Epidermal melanocyte (primary cell): ENCODE measurements at regions not wholly inside any gene's neighbourhood (a gene's known extent, or its start where the extent isn't known, plus 50 kb on each side); places are given as distances from the start of the nearest gene placed in this dataset.

ENCODE experiments used
- DNase-seq: peaks from one replicate; pipeline ENCODE4 v3.0.0; 2011; ENCODE audit warnings: low spot score; ENCODE audit not compliant: insufficient read length

DNA sequence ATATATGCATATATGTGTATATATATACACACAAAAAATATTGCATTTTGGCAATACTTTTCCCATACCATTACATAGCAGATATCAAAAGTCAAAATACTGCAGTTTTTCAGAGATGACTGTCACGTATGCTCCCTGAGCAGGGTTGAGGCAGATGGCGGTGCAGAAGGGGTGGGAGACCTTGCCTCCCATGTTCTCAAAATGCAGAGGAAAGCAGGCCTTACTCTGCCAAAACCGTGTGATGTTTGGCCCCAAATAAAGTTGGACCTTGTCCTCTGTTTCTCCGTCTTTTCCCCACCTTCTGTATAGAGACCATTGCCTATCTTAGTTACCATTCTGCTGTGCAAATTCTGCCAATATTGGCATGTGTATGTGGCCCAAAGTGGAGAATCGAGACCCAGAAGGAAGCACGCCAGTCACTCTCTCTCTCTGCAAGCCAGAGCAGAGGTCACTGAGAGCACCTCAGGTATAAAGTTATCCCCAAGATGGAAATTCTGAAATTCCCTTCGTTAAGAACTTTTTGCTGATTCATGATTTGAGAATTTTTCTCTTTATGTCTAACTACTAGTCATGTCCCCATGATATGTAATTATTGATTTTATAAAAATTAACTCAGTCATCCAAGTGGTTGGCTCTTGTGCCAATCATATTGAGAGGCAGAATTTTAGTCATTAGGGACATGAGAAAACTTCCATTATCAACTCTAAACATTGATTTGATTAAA, 898.8 kb downstream of the EPHA4 start:
- no peak for DNase-seq

DNA sequence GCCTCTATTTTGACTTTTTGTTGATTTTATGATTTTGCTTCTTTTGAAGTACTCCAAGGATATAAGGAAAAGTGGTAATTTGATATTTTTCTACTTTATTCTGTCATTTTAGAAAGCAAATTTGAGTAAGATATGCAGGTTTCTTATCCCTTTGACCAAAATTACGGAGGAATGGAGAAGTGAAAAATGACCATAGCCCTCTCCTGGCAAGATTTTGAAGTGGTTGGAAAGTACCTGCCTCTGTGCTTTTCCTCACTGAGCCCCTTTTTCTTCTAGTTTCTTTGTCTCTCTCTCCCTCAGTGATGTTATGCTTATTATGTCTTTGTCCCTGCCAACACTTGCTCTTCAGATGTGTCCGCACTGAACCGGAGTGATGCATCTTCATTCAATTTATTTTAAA, 898.1 kb downstream of the EPHA4 start:
- DNase-seq = no peak

GRCh38 chr2:220676695-220677094, 895.4 kb downstream of the EPHA4 start:
- DNase-seq = no peak

DNA sequence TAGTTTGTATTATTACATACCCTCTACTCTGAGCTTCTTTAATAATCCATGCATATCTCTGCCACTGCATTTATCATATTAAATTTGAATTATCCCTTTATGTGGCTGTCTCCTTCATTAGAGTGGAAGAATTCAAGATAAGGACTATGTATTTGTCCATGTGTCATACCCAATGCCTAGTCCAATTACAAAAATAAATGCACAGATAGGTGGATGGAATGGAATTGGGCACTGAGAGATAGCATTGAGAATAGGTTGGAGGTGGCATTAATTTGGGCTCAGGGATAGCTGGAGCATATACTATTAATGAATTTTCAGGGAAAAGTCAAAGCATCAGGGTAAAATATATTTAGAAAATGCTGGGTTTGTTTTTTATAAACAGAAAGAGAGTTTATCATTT, 893.2 kb downstream of the EPHA4 start:
- no peak for DNase-seq

- no peak for DNase-seq
Measured at GRCh38 chr2:220682616-220683015, 889.5 kb downstream of the EPHA4 start.

GRCh38 chr2:220684099-220684498, 888.0 kb downstream of the EPHA4 start:
- no peak for DNase-seq

GRCh38 chr2:220687231-220687843, 884.8 kb downstream of the EPHA4 start:
- DNase-seq = peak; percentile 49

DNA sequence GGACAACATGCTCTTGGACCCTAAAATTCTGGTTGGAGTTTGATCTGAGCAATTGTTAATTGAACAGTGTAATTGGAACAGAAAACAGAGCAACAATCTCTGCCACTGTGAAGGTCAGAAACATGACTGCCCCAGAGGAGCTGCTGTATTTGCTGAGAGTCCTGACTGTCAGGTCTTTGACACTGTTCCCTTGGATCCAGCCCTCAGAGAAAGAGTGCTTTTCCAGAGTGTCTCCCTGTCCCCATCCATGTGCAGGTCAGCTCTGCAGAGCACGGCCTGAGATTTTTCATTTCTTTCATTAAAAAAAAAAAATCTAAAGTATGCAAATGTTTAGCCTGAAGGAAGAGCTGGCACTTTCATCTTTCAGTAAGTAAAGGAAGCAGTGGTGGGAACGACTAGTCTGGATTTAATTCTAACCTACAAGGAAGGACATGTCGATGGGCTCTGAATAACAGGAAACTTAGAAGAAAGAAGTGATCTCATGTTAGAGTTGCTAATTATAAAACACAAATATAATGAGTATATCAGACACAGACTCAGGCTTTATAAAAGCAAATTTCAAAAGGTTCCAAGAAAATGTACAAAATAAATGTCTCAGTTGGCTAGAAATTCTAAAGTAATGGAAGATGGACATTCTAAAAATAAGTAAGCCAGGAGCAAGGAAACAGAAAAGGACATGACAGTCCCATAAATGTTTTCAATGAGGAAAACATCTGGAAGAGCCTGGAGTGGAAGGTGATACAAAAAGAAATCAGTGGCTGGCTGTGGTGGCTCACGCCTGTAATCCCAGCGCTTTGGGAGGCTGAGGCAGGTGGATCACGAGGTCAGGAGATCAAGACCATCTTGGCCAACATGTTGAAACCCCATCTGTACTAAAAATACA, 876.5 kb downstream of the EPHA4 start:
- no peak for DNase-seq

GRCh38 chr2:220696280-220696669, 875.8 kb downstream of the EPHA4 start:
- no peak for DNase-seq

DNA sequence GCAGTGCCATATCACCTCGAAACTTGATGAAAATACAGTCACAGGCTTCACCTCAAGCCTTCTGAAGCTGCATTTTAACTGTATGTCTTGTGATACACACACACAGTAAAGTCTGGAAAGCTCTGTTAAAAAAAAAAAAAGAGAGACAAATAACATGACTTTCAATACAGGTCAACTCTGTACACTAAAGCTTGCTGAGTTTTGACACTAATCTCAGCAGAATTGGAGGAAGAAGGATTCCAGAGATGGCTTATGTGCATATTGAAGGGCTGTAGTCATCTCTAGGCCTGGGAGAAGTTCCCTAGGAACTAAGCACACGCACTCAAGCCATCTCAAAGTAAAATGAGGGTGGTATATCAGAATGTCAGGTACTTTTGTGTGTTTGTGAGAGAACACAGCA, 875.1 kb downstream of the EPHA4 start:
- no peak for DNase-seq

DNA sequence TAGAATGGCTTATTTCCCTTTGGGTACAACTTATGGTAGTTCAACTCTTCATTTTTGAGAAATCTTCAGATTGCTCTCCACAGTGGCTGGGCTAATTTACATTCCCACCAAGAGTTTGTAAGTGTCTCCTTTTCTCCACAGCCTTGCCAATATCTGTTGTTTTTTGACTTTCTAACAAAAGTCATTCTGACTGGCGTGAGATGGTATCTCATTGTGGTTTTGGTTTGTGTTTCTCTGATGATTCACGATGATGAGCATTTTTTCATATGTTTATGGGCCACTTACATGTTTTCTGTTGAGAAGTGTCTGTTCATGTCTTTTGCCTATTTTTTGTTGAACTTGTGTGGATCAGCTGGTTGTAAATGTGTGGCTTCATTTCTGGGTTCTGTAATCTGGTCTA, 871.0 kb downstream of the EPHA4 start:
- DNase-seq = no peak

DNA sequence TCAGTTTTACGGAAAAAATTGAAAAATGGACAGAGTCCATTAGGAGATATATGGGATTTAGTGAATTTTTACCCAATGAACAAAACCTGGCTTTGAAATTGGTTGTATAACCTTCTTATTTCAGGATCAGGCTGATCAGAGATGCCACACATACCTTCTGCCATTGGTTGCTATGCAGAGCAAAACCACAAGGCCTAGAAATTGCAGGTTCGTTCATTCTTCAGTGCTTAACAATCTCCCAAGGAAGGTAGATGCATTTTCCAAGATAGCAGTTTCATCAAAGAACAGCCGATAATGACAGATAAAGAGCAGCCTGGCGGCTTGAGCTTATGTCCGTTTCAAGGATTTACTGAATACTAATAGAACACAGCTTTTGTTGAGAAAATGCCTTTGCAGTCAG, 868.8 kb downstream of the EPHA4 start:
- no peak for DNase-seq

DNA sequence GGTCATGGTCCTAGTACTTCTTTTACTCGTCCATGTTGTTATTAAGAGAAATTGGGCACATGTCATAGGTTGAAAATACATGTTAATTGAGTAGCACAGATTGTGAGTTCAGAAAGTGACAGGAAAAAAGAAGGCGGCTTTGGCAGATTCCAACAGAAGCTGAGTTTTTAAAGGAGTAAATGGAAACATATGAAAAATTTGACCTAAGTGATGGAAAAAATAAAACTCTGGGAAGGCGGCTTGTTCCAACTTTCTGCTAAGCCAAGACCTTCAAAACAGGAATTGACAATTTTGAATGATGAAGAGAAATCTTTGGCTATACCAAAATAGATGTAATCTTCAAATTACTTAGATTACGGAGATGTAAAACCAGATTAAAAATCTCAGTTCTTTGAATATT, 868.0 kb downstream of the EPHA4 start:
- no peak for DNase-seq

DNA sequence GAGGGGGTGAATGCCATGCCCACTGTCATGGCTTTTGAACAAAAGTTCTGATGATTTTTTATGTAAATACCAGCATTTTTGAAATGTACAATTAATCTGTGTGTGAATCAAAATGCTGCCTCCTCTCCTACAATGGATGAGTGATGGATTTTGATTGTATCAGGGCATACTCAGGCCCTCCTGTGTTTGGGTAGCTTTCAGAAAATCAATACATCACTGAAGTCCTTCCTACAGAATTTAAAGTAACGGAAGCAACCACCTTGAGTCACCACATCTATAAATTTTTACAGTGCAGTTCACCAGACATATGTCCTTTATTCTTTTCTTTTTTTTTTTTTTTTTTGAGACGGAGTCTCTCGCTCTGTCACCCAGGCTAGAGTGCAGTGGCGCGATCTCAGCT, 867.3 kb downstream of the EPHA4 start:
- no peak for DNase-seq

DNA sequence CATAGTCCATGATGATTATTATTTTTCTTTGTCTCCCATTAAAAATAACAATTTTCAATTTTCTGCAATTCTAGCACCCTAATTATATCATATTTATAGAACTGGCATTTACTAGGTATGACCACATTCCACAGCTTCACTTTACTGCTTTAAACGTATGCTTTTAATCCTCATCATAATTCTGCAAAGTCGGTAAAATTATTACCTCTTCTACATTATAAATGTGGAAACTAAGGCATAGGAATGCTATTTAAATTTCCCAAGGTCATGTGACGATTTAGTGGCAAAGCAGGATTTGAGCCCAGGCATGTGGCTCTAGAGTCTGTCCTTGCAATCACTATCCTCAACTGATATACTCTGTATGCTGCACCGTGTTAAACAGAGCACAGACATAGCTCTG, 866.4 kb downstream of the EPHA4 start:
- DNase-seq = no peak

DNA sequence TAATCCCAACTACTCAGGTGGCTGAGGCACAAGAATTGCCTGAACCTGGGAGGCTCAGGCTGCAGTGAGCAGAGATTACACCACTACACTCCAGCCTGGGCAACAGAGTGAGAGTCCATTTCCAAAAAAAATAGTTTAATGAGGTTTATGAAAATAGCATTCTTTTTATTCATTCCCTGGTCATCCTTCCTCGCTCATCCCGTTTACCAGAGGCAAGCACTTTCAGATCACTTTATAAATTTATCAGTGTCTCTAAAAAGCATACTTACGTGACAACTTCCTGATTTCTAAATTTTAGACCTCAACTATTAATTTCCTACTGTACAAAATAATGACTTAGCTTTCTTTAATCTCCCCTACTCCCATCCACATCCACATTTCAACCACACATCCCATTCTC, 864.8 kb downstream of the EPHA4 start:
- no peak for DNase-seq

GRCh38 chr2:220708366-220708765, 863.7 kb downstream of the EPHA4 start:
- DNase-seq = no peak

DNA sequence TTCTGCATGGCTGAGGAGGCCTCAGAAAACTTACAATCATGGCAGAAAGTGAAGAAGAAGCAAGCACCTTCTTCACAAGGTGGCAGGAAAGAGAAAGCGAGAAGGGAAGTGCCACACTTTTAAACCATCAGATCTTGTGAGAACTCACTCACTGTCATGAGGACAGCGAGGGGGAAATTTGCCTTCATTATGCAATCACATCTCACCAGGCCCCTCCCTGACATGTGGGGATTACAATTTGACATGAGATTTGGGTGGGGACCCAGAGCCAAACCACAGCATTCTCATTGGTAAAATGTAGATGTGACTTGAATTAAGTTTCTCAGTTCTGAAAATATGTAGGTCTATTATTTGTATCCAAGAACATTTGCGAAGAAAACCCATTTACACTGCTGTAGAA, 854.8 kb downstream of the EPHA4 start:
- DNase-seq = no peak

GRCh38 chr2:220736778-220737177, 835.3 kb downstream of the EPHA4 start:
- DNase-seq = no peak

DNA sequence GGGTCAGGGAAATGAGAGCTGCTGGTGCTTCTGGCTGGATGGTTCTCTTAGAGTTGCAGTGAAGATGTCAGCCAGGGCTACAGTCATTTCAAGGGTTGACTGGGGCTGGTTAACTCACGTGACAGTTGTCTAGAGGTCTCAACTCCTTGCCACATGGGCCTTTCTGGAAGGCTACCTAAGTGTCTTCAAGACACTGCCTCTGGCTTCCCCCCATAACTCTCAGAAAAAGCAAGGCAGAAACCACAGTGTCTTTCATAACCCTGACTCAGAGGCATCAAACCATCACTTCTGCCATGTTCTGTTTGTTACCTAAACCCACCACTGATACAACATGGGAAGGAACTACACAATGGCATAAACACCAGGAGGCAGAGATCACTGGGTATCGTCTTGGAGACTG, 828.9 kb downstream of the EPHA4 start:
- DNase-seq = no peak

DNA sequence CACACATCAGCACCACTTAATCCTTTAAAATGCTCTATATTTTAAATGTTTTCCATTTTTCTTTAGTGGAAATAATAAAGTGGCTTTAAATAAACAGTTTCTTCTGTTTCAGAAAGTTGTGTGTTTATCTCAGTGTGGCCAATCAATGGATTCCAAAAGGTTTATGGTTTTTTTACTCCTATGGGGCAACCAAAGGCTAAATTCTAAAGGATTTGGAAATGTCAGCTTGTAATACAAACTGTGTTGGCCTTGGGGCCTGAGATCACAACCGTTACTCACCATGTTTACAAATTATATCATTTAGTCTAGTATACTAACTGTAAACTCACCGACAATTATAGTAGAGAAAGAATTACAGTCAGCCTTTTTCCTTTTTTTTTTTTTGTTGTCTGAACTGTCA, 827.2 kb downstream of the EPHA4 start:
- DNase-seq = no peak

GRCh38 chr2:220745682-220746081, 826.4 kb downstream of the EPHA4 start:
- no peak for DNase-seq
